ENCODE measurements at regions not wholly inside any gene's neighbourhood (a gene's known extent, or its start where the extent isn't known, plus 50 kb on each side); places are given as distances from the start of the nearest gene placed in this dataset.

- TF ChIP-seq, protein P1, sequence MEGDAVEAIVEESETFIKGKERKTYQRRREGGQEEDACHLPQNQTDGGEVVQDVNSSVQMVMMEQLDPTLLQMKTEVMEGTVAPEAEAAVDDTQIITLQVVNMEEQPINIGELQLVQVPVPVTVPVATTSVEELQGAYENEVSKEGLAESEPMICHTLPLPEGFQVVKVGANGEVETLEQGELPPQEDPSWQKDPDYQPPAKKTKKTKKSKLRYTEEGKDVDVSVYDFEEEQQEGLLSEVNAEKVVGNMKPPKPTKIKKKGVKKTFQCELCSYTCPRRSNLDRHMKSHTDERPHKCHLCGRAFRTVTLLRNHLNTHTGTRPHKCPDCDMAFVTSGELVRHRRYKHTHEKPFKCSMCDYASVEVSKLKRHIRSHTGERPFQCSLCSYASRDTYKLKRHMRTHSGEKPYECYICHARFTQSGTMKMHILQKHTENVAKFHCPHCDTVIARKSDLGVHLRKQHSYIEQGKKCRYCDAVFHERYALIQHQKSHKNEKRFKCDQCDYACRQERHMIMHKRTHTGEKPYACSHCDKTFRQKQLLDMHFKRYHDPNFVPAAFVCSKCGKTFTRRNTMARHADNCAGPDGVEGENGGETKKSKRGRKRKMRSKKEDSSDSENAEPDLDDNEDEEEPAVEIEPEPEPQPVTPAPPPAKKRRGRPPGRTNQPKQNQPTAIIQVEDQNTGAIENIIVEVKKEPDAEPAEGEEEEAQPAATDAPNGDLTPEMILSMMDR (IDR thresholded peaks at IDR 0.05; ENCODE audit: low read depth, low read length, poor library complexity, severe bottlenecking) = no peak
- no peak for TF ChIP-seq EZH2phosphoT487 (IDR thresholded peaks at IDR 0.05; ENCODE audit: borderline replicate concordance, low read length)
Observed at GRCh38 chr6:26149240-26149639, 62.0 kb downstream of the HFE start.
